Ovary (tissue), 3 donors: ENCODE measurements at regions not wholly inside any gene's neighbourhood (a gene's known extent, or its start where the extent isn't known, plus 50 kb on each side); places are given as distances from the start of the nearest gene placed in this dataset.
"Not testable (repeated sequence)": the region's sequence is repeated elsewhere in the genome, so short reads cannot be mapped to it uniquely, and the experiment has no call there.

ENCODE experiments used
- POLR2A ChIP-seq: fragments of 450-650 bp; IDR thresholded peaks from one replicate; pipeline ENCODE4 v1.6.1; 2017; ENCODE audit warnings: antibody characterized with exemption, mild to moderate bottlenecking, moderate library complexity
- TF ChIP-seq, protein P1 (sequence below), 3 donors: fragments of 450-650 bp in 2 of 3; fragments of 200-600 bp in 1 of 3; IDR thresholded peaks; one replicate each; pipeline versions ENCODE4 v1.5.1 to v1.8.0; 2016 to 2022; ENCODE audit warnings: antibody characterized with exemption in 3 of 3, mild to moderate bottlenecking in 1 of 3
- donor health status: DM: no; HTN: no; CAD: no.

- TF ChIP-seq, protein P1, sequence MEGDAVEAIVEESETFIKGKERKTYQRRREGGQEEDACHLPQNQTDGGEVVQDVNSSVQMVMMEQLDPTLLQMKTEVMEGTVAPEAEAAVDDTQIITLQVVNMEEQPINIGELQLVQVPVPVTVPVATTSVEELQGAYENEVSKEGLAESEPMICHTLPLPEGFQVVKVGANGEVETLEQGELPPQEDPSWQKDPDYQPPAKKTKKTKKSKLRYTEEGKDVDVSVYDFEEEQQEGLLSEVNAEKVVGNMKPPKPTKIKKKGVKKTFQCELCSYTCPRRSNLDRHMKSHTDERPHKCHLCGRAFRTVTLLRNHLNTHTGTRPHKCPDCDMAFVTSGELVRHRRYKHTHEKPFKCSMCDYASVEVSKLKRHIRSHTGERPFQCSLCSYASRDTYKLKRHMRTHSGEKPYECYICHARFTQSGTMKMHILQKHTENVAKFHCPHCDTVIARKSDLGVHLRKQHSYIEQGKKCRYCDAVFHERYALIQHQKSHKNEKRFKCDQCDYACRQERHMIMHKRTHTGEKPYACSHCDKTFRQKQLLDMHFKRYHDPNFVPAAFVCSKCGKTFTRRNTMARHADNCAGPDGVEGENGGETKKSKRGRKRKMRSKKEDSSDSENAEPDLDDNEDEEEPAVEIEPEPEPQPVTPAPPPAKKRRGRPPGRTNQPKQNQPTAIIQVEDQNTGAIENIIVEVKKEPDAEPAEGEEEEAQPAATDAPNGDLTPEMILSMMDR (IDR thresholded peaks at IDR 0.05): not testable (repeated sequence)
- TF ChIP-seq POLR2A: not testable (repeated sequence)
These were observed 110.0 kb upstream of the NDUFV2 start for GRCh38 chr18:8992500-8992899.
